Suprapubic skin (tissue), 3 donors: ENCODE measurements at regions not wholly inside any gene's neighbourhood (a gene's known extent, or its start where the extent isn't known, plus 50 kb on each side); places are given as distances from the start of the nearest gene placed in this dataset.

Experiments
- CTCF ChIP-seq, 2 donors: fragments of 200-600 bp in 1 of 2; fragments of 450-650 bp in 1 of 2; sonication (generic) in 1 of 2; IDR thresholded peaks; one replicate each; pipeline ENCODE4 v1.5.1; 2016 to 2019; ENCODE audit warnings: antibody characterized with exemption in 2 of 2, mild to moderate bottlenecking in 1 of 2, moderate library complexity in 1 of 2
- EP300 ChIP-seq: sonication (generic); formaldehyde crosslinking; IDR thresholded peaks from one replicate; pipeline ENCODE4 v1.6.1; 2017; ENCODE audit warnings: antibody characterized with exemption
- POLR2A ChIP-seq, 2 donors: fragments of 450-650 bp; IDR thresholded peaks; one replicate each; pipeline ENCODE4 v1.6.1; 2017; ENCODE audit warnings: antibody characterized with exemption in 2 of 2, mild to moderate bottlenecking in 2 of 2, moderate library complexity in 2 of 2

GRCh38 chr11:104618954-104619353 lies 279.3 kb downstream of the CASP12 start:
- TF ChIP-seq EP300 = no peak
- TF ChIP-seq POLR2A (IDR thresholded peaks at IDR 0.05) = no peak
- TF ChIP-seq CTCF (IDR thresholded peaks at IDR 0.05) = no peak
